ENCODE measurements at regions not wholly inside any gene's neighbourhood (a gene's known extent, or its start where the extent isn't known, plus 50 kb on each side); places are given as distances from the start of the nearest gene placed in this dataset.

GRCh38 chr18:56028514-56028913 is 440.5 kb upstream of the TCF4 start:
- ChIA-PET CTCF (no interaction called here), POLR2A (no interaction called here)
- WGBS (ENCODE audit: insufficient coverage) = no CpG with 5 or more reads among the region's 1 CpG
- H3K36me3 Mint-ChIP-seq = no peaks in the 10 kb centered on the region
- no peaks in the 10 kb centered on the region for H3K4me1 Mint-ChIP-seq
- H3K27me3 Mint-ChIP-seq = no peaks in the 10 kb centered on the region
- ATAC-seq (replicated peaks in 1 of 4) (no peak), DNase-seq (no peak)
- no peak overlapping the region for H3K27ac Mint-ChIP-seq
- Histone ChIP-seq H3K9me3 (no peaks in the 10 kb centered on the region), H3K4me1 (ENCODE audit: control insufficient read depth in 1 of 2, extremely low read depth in 1 of 2, insufficient read depth in 2 of 2, low read length in 2 of 2) (no peaks in the 10 kb centered on the region), H3K27me3 (replicated peaks in 1 of 2; ENCODE audit: control insufficient read depth in 2 of 2, extremely low read depth in 1 of 2, insufficient read depth in 2 of 2, low read length in 1 of 2) (no peaks in the 10 kb centered on the region), H3K27ac (ENCODE audit: low read length) (no peak overlapping the region), H3K4me3 (ENCODE audit: control insufficient read depth in 1 of 2, extremely low read depth in 1 of 2, low read length in 1 of 2) (no peak overlapping the region), H3K36me3 (ENCODE audit: control insufficient read depth in 2 of 2, extremely low read depth in 1 of 2, insufficient read depth in 1 of 2, low read length in 1 of 2) (no peaks in the 10 kb centered on the region)
- H3K4me3 Mint-ChIP-seq = no peak overlapping the region
- H3K9me3 Mint-ChIP-seq = peaks cover 0 to 10% (median under 1%) of the 10 kb centered on the region in 3 donors

- POLR2A ChIA-PET = no interaction called here
- Mint-ChIP-seq H3K4me1 (no peaks in the 10 kb centered on the region), H3K36me3 (no peaks in the 10 kb centered on the region)
These were observed 438.5 kb upstream of the TCF4 start for GRCh38 chr18:56026509-56026908.

GRCh38 chr18:56021809-56022195 is 433.8 kb upstream of the TCF4 start:
- no peak for ATAC-seq (replicated peaks in 1 of 4)
- H3K27ac ChIP-seq (ENCODE audit: low read length) = no peak overlapping the region
- no peaks in the 10 kb centered on the region for H3K36me3 ChIP-seq (ENCODE audit: control insufficient read depth in 2 of 2, extremely low read depth in 1 of 2, insufficient read depth in 1 of 2, low read length in 1 of 2)
- ChIA-PET CTCF (no interaction called here), POLR2A (no interaction called here)
- H3K27me3 ChIP-seq (replicated peaks in 1 of 2; ENCODE audit: control insufficient read depth in 2 of 2, extremely low read depth in 1 of 2, insufficient read depth in 2 of 2, low read length in 1 of 2) = no peaks in the 10 kb centered on the region
- Mint-ChIP-seq H3K4me1 (no peaks in the 10 kb centered on the region), H3K9me3 (peaks cover 3 to 8% (median 7%) of the 10 kb centered on the region in 3 donors), H3K36me3 (no peaks in the 10 kb centered on the region), H3K27me3 (no peaks in the 10 kb centered on the region), H3K27ac (no peak overlapping the region), H3K4me3 (no peak overlapping the region)
- no CpG with 5 or more reads among the region's 1 CpG for WGBS (ENCODE audit: insufficient coverage)
- no peak for DNase-seq
- no peaks in the 10 kb centered on the region for H3K9me3 ChIP-seq
- H3K4me3 ChIP-seq (ENCODE audit: control insufficient read depth in 1 of 2, extremely low read depth in 1 of 2, low read length in 1 of 2) = no peak overlapping the region
- H3K4me1 ChIP-seq (ENCODE audit: control insufficient read depth in 1 of 2, extremely low read depth in 1 of 2, insufficient read depth in 2 of 2, low read length in 2 of 2) = no peaks in the 10 kb centered on the region

More at GRCh38 chr18:56026509-56026908, 438.5 kb upstream of the TCF4 start:
- H3K27me3 ChIP-seq (replicated peaks in 1 of 2; ENCODE audit: control insufficient read depth in 2 of 2, extremely low read depth in 1 of 2, insufficient read depth in 2 of 2, low read length in 1 of 2) = no peaks in the 10 kb centered on the region
- H3K4me3 ChIP-seq (ENCODE audit: control insufficient read depth in 1 of 2, extremely low read depth in 1 of 2, low read length in 1 of 2) = no peak overlapping the region
- H3K36me3 ChIP-seq (ENCODE audit: control insufficient read depth in 2 of 2, extremely low read depth in 1 of 2, insufficient read depth in 1 of 2, low read length in 1 of 2) = no peaks in the 10 kb centered on the region
- no peak overlapping the region for H3K27ac ChIP-seq (ENCODE audit: low read length)
- no peak for DNase-seq
- H3K4me3 Mint-ChIP-seq = no peak overlapping the region
- H3K9me3 ChIP-seq = no peaks in the 10 kb centered on the region
- peaks cover 0 to 6% (median 0%) of the 10 kb centered on the region in 3 donors for H3K9me3 Mint-ChIP-seq
- CTCF ChIA-PET = no interaction called here
- no peaks in the 10 kb centered on the region for H3K27me3 Mint-ChIP-seq
- no peak overlapping the region for H3K27ac Mint-ChIP-seq
- H3K4me1 ChIP-seq (ENCODE audit: control insufficient read depth in 1 of 2, extremely low read depth in 1 of 2, insufficient read depth in 2 of 2, low read length in 2 of 2) = no peaks in the 10 kb centered on the region
- no peak for ATAC-seq (replicated peaks in 1 of 4)
- whole genome bisulfite sequencing (ENCODE audit: insufficient coverage) = no CpG with 5 or more reads among the region's 2 CpGs

GRCh38 chr18:56021136-56021808 is 433.3 kb upstream of the TCF4 start:
- ATAC-seq (replicated peaks in 1 of 4) (no peak), DNase-seq (no peak)
- no peaks in the 10 kb centered on the region for H3K36me3 ChIP-seq (ENCODE audit: control insufficient read depth in 2 of 2, extremely low read depth in 1 of 2, insufficient read depth in 1 of 2, low read length in 1 of 2)
- no peaks in the 10 kb centered on the region for H3K9me3 ChIP-seq
- no peaks in the 10 kb centered on the region for H3K36me3 Mint-ChIP-seq
- H3K27ac Mint-ChIP-seq = no peak overlapping the region
- H3K4me1 ChIP-seq (ENCODE audit: control insufficient read depth in 1 of 2, extremely low read depth in 1 of 2, insufficient read depth in 2 of 2, low read length in 2 of 2) = no peaks in the 10 kb centered on the region
- no CpG with 5 or more reads among the region's 1 CpG for WGBS (ENCODE audit: insufficient coverage)
- no peaks in the 10 kb centered on the region for H3K27me3 Mint-ChIP-seq
- H3K4me3 Mint-ChIP-seq = no peak overlapping the region
- H3K27ac ChIP-seq (ENCODE audit: low read length) = no peak overlapping the region
- H3K4me3 ChIP-seq (ENCODE audit: control insufficient read depth in 1 of 2, extremely low read depth in 1 of 2, low read length in 1 of 2) = no peak overlapping the region
- H3K27me3 ChIP-seq (replicated peaks in 1 of 2; ENCODE audit: control insufficient read depth in 2 of 2, extremely low read depth in 1 of 2, insufficient read depth in 2 of 2, low read length in 1 of 2) = no peaks in the 10 kb centered on the region
- ChIA-PET CTCF (no interaction called here), POLR2A (no interaction called here)
- peaks cover 3 to 8% (median 7%) of the 10 kb centered on the region in 3 donors for H3K9me3 Mint-ChIP-seq
- H3K4me1 Mint-ChIP-seq = no peaks in the 10 kb centered on the region

- no peak for DNase-seq
- Mint-ChIP-seq H3K36me3 (no peaks in the 10 kb centered on the region), H3K27ac (no peak overlapping the region), H3K9me3 (peaks cover 3 to 16% (median 11%) of the 10 kb centered on the region in 3 donors), H3K4me1 (no peaks in the 10 kb centered on the region), H3K4me3 (no peak overlapping the region), H3K27me3 (no peaks in the 10 kb centered on the region)
- H3K4me3 ChIP-seq (ENCODE audit: control insufficient read depth in 1 of 2, extremely low read depth in 1 of 2, low read length in 1 of 2) = no peak overlapping the region
- no peaks in the 10 kb centered on the region for H3K4me1 ChIP-seq (ENCODE audit: control insufficient read depth in 1 of 2, extremely low read depth in 1 of 2, insufficient read depth in 2 of 2, low read length in 2 of 2)
- 79% methylated on average over 3 of the region's 5 CpGs for WGBS (ENCODE audit: insufficient coverage)
- H3K36me3 ChIP-seq (ENCODE audit: control insufficient read depth in 2 of 2, extremely low read depth in 1 of 2, insufficient read depth in 1 of 2, low read length in 1 of 2) = no peaks in the 10 kb centered on the region
- no peaks in the 10 kb centered on the region for H3K9me3 ChIP-seq
- no peak overlapping the region for H3K27ac ChIP-seq (ENCODE audit: low read length)
- ChIA-PET CTCF (no interaction called here), POLR2A (no interaction called here)
- no peaks in the 10 kb centered on the region for H3K27me3 ChIP-seq (replicated peaks in 1 of 2; ENCODE audit: control insufficient read depth in 2 of 2, extremely low read depth in 1 of 2, insufficient read depth in 2 of 2, low read length in 1 of 2)
- no peak for ATAC-seq (replicated peaks in 1 of 4)
These were observed 431.9 kb upstream of the TCF4 start for GRCh38 chr18:56019908-56020307.

- H3K36me3 ChIP-seq (ENCODE audit: control insufficient read depth in 2 of 2, extremely low read depth in 1 of 2, insufficient read depth in 1 of 2, low read length in 1 of 2) = no peaks in the 10 kb centered on the region
- Mint-ChIP-seq H3K36me3 (no peaks in the 10 kb centered on the region), H3K9me3 (peaks cover 5 to 16% (median 12%) of the 10 kb centered on the region in 3 donors), H3K27ac (no peak overlapping the region), H3K4me3 (no peak overlapping the region), H3K4me1 (no peaks in the 10 kb centered on the region), H3K27me3 (no peaks in the 10 kb centered on the region)
- DNase-seq (no peak), ATAC-seq (replicated peaks in 1 of 4) (no peak)
- H3K4me1 ChIP-seq (ENCODE audit: control insufficient read depth in 1 of 2, extremely low read depth in 1 of 2, insufficient read depth in 2 of 2, low read length in 2 of 2) = no peaks in the 10 kb centered on the region
- POLR2A ChIA-PET = no interaction called here
- no peaks in the 10 kb centered on the region for H3K27me3 ChIP-seq (replicated peaks in 1 of 2; ENCODE audit: control insufficient read depth in 2 of 2, extremely low read depth in 1 of 2, insufficient read depth in 2 of 2, low read length in 1 of 2)
- no peaks in the 10 kb centered on the region for H3K9me3 ChIP-seq
- CTCF ChIA-PET = no interaction called here
- no CpG with 5 or more reads among the region's 2 CpGs for WGBS (ENCODE audit: insufficient coverage)
- H3K27ac ChIP-seq (ENCODE audit: low read length) = no peak overlapping the region
- H3K4me3 ChIP-seq (ENCODE audit: control insufficient read depth in 1 of 2, extremely low read depth in 1 of 2, low read length in 1 of 2) = no peak overlapping the region
These were observed 431.2 kb upstream of the TCF4 start for GRCh38 chr18:56019156-56019555.

GRCh38 chr18:56009411-56009810 is 421.4 kb upstream of the TCF4 start:
- ChIA-PET CTCF (no interaction called here), POLR2A (no interaction called here)
- Mint-ChIP-seq H3K36me3 (no peaks in the 10 kb centered on the region), H3K27ac (no peak overlapping the region), H3K27me3 (no peaks in the 10 kb centered on the region), H3K9me3 (peaks cover 19 to 27% (median 22%) of the 10 kb centered on the region in 3 donors), H3K4me1 (no peaks in the 10 kb centered on the region), H3K4me3 (no peak overlapping the region)
- Histone ChIP-seq H3K4me1 (ENCODE audit: control insufficient read depth in 1 of 2, extremely low read depth in 1 of 2, insufficient read depth in 2 of 2, low read length in 2 of 2) (no peaks in the 10 kb centered on the region), H3K27ac (ENCODE audit: low read length) (no peak overlapping the region), H3K9me3 (no peaks in the 10 kb centered on the region), H3K27me3 (replicated peaks in 1 of 2; ENCODE audit: control insufficient read depth in 2 of 2, extremely low read depth in 1 of 2, insufficient read depth in 2 of 2, low read length in 1 of 2) (no peaks in the 10 kb centered on the region), H3K36me3 (ENCODE audit: control insufficient read depth in 2 of 2, extremely low read depth in 1 of 2, insufficient read depth in 1 of 2, low read length in 1 of 2) (no peaks in the 10 kb centered on the region), H3K4me3 (ENCODE audit: control insufficient read depth in 1 of 2, extremely low read depth in 1 of 2, low read length in 1 of 2) (no peak overlapping the region)
- no CpG with 5 or more reads among the region's 1 CpG for WGBS (ENCODE audit: insufficient coverage)
- ATAC-seq (replicated peaks in 1 of 4) (no peak), DNase-seq (no peak)
